Heart left ventricle (tissue), 13 donors: ENCODE measurements at regions not wholly inside any gene's neighbourhood (a gene's known extent, or its start where the extent isn't known, plus 50 kb on each side); places are given as distances from the start of the nearest gene placed in this dataset.

Source experiments
- CTCF ChIP-seq, 12 donors: fragments of 200-600 bp; sonication (generic) in 4 of 12; IDR thresholded peaks; one replicate each; pipeline versions ENCODE4 v1.5.0 to v1.8.0; 2018 to 2022; ENCODE audit warnings: antibody characterized with exemption in 12 of 12, mild to moderate bottlenecking in 5 of 12
- POLR2A ChIP-seq, 2 donors: fragments of 450-650 bp; IDR thresholded peaks; one replicate each; pipeline ENCODE4 v1.6.1; 2017; ENCODE audit warnings: antibody characterized with exemption in 2 of 2, mild to moderate bottlenecking in 2 of 2, moderate library complexity in 2 of 2
- donor health status: ischemic (EF 13 %, LVEDD 7.1; RV severe dilation, severe dysfunction).
- donor health status: DM: no; HTN: yes; CAD: no.
- donor health status: DM: no; HTN: no; CAD: no.
- donor health status: ischemic (EF 25% LVEDD 6.9; RV normal size, moderate dysfunction).
- donor health status: ischemic (EF 25% LVEDD 5.7; RV mildly dilated, moderate dysfunction).
- donor health status: ischemic (EF 35%, LVEDD 5.7; RV mildly dilated, moderate dysfunction).
- donor health status: nonischemic (EF 11% LVEDD 7.7; RV severe dilation, severe dysfunction).
- donor health status: DM: yes; HTN: yes; CAD: no.
- donor health status: PGD.
- donor health status: ischemic (EF 29% LVEDD 5.4; RV normal size, mild dysfunction).
- donor health status: nonischemic (EF 23%, LVEDD 6.1; RV moderate dilation, normal function).

GRCh38 chr5:14022971-14023370, 78.5 kb upstream of the DNAH5 start:
- TF ChIP-seq CTCF (IDR thresholded peaks at IDR 0.05) (no peak), POLR2A (IDR thresholded peaks at IDR 0.05) (no peak)
